IMR-90 (cell line): ENCODE measurements at regions not wholly inside any gene's neighbourhood (a gene's known extent, or its start where the extent isn't known, plus 50 kb on each side); places are given as distances from the start of the nearest gene placed in this dataset.

Source experiments
- CEBPB ChIP-seq: IDR thresholded peaks from 2 replicates; pipeline ENCODE4 v1.6.1; 2012; ENCODE audit warnings: low read depth, low read length, improper control_type of control experiment
- FOS ChIP-seq: fragments of 150-350 bp; IDR thresholded peaks from 2 replicates; pipeline ENCODE4 v1.6.1; 2016; ENCODE audit warnings: low read depth, low read length
- MAZ ChIP-seq: IDR thresholded peaks from 2 replicates; pipeline ENCODE4 v1.6.1; 2012; ENCODE audit warnings: low read depth, mild to moderate bottlenecking, low read length, improper control_type of control experiment, moderate library complexity, borderline replicate concordance
- NFE2L2 ChIP-seq: fragments of 150-350 bp; IDR thresholded peaks from 2 replicates; pipeline ENCODE4 v1.6.1; 2016; ENCODE audit warnings: low read depth, mild to moderate bottlenecking, low read length
- POLR2A ChIP-seq: IDR thresholded peaks from 2 replicates; pipeline ENCODE4 v1.6.1; 2012; ENCODE audit warnings: mild to moderate bottlenecking, low read depth, low read length
- SMC3 ChIP-seq: fragments of 150-350 bp; IDR thresholded peaks from 2 replicates; pipeline ENCODE4 v1.6.1; 2016; ENCODE audit warnings: low read depth, mild to moderate bottlenecking, antibody characterized with exemption, low read length, moderate library complexity
- USF2 ChIP-seq: fragments of 150-350 bp; IDR thresholded peaks from 2 replicates; pipeline ENCODE4 v1.6.1; 2017; ENCODE audit warnings: mild to moderate bottlenecking, antibody characterized with exemption, low read length, low read depth
- TF ChIP-seq, protein P1 (sequence below): conservative IDR thresholded peaks from 2 replicates; pipeline ENCODE4 v1.5.1; 2012; ENCODE audit warnings: mild to moderate bottlenecking, low read depth, low read length, improper control_type of control experiment

DNA sequence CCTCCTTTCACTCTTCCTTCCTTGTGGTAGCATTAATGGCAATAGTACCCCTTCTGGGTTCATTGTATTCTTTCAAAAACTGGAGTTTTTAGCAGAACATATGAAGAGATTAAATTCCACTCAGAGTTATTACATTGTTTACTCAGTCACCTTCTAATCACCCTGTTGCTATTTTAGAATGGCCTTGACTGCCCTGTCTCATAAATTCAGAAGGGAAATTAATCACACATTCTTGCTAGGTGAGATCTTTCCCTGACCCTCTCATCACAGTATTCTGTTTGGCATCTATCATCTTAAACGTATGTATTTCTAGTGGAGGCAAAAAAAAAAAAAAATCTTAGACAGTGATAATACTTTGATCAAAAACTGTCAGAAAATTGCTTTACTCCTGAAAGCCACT is 760.4 kb downstream of the ADCYAP1 start:
- TF ChIP-seq, protein P1, sequence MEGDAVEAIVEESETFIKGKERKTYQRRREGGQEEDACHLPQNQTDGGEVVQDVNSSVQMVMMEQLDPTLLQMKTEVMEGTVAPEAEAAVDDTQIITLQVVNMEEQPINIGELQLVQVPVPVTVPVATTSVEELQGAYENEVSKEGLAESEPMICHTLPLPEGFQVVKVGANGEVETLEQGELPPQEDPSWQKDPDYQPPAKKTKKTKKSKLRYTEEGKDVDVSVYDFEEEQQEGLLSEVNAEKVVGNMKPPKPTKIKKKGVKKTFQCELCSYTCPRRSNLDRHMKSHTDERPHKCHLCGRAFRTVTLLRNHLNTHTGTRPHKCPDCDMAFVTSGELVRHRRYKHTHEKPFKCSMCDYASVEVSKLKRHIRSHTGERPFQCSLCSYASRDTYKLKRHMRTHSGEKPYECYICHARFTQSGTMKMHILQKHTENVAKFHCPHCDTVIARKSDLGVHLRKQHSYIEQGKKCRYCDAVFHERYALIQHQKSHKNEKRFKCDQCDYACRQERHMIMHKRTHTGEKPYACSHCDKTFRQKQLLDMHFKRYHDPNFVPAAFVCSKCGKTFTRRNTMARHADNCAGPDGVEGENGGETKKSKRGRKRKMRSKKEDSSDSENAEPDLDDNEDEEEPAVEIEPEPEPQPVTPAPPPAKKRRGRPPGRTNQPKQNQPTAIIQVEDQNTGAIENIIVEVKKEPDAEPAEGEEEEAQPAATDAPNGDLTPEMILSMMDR: no peak
- TF ChIP-seq POLR2A: no peak
- no peak for TF ChIP-seq MAZ
- TF ChIP-seq NFE2L2: no peak
- no peak for TF ChIP-seq SMC3
- no peak for TF ChIP-seq FOS
- no peak for TF ChIP-seq CEBPB
- TF ChIP-seq USF2: no peak
